ENCODE measurements at regions not wholly inside any gene's neighbourhood (a gene's known extent, or its start where the extent isn't known, plus 50 kb on each side); places are given as distances from the start of the nearest gene placed in this dataset.
"Not testable (repeated sequence)": the region's sequence is repeated elsewhere in the genome, so short reads cannot be mapped to it uniquely, and the experiment has no call there.

DNA sequence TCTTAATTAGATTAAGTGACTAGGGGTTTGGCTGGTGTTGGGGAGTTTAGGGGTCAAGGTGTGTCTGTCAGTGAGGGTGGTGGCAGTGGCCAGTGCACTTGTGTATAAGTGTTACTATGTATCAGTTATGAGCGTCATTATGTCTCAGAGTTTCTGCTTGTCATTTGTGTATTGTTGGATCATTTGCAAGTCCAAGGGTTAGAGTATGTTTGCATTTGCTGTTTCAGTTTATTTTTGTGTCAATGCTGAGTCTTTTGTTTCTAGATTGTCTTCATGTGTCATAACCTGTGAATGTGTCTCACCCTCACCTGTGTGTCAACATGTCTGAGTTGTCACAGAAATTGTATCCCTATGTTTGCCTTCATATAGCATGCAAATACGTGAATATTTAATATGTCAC lies 97.5 kb upstream of the PAX2 start:
- Histone ChIP-seq H3K4me3 (no peak overlapping the region), H3K9me3 (ENCODE audit: control insufficient read depth in 4 of 4, insufficient read depth in 3 of 4, low read length in 3 of 4) (peaks cover 0 to 11% (median 0%) of the 10 kb centered on the region in 4 donors), H3K9ac (ENCODE audit: insufficient read depth in 1 of 2, low read length in 2 of 2) (no peak overlapping the region), H3K36me3 (ENCODE audit: control insufficient read depth in 4 of 4, insufficient read depth in 4 of 4, low read length in 4 of 4) (no peaks in the 10 kb centered on the region), H3K27me3 (ENCODE audit: control insufficient read depth in 3 of 3, insufficient read depth in 3 of 3, low read length in 2 of 3) (peaks cover 4 to 42% (median 16%) of the 10 kb centered on the region in 3 donors), H3K4me1 (ENCODE audit: control insufficient read depth in 5 of 5, insufficient read depth in 5 of 5, low read length in 5 of 5) (peaks cover 0 to 1% (median 0%) of the 10 kb centered on the region in 5 donors), H3K27ac (ENCODE audit: low read depth in 1 of 2, low read length in 1 of 2) (no peak overlapping the region)
- TF ChIP-seq, protein P1, sequence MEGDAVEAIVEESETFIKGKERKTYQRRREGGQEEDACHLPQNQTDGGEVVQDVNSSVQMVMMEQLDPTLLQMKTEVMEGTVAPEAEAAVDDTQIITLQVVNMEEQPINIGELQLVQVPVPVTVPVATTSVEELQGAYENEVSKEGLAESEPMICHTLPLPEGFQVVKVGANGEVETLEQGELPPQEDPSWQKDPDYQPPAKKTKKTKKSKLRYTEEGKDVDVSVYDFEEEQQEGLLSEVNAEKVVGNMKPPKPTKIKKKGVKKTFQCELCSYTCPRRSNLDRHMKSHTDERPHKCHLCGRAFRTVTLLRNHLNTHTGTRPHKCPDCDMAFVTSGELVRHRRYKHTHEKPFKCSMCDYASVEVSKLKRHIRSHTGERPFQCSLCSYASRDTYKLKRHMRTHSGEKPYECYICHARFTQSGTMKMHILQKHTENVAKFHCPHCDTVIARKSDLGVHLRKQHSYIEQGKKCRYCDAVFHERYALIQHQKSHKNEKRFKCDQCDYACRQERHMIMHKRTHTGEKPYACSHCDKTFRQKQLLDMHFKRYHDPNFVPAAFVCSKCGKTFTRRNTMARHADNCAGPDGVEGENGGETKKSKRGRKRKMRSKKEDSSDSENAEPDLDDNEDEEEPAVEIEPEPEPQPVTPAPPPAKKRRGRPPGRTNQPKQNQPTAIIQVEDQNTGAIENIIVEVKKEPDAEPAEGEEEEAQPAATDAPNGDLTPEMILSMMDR (IDR thresholded peaks at IDR 0.05; ENCODE audit: control extremely low read depth, extremely low read depth) = no peak
- WGBS, 2 donors = 80 to 85% methylated on average over 2 of the region's 2 CpGs
- no peak for DNase-seq
- ATAC-seq (ENCODE audit: insufficient read depth, low FRiP score) = no peak

DNA sequence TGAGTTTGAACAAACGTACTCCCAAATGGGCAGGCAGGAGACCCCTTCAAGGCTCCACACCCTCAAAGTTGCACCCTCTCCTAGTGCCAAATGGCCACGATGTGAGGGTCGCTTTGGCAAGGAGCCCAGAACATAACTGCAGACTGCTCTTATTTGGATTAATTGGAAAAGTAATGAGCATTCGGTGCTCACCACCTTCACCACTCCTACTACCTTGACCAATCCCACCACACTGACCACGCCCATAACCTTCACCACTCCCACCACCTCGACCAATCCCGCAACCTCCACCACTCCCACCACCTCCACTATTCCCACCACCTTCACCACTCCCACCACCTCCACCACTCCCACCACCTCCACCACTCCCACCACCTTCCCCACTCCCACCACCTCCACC lies 94.7 kb upstream of the PAX2 start:
- TF ChIP-seq, protein P1 (IDR thresholded peaks at IDR 0.05; ENCODE audit: control extremely low read depth, extremely low read depth) = no peak
- H3K4me1 ChIP-seq (ENCODE audit: control insufficient read depth in 5 of 5, insufficient read depth in 5 of 5, low read length in 5 of 5) = peaks cover 0 to 18% (median 0%) of the 10 kb centered on the region in 5 donors
- no peak overlapping the region for H3K4me3 ChIP-seq
- no peak overlapping the region for H3K27ac ChIP-seq (ENCODE audit: low read depth in 1 of 2, low read length in 1 of 2)
- DNase-seq (no peak), ATAC-seq (ENCODE audit: insufficient read depth, low FRiP score) (no peak)
- peaks cover 4 to 48% (median 14%) of the 10 kb centered on the region in 3 donors for H3K27me3 ChIP-seq (ENCODE audit: control insufficient read depth in 3 of 3, insufficient read depth in 3 of 3, low read length in 2 of 3)
- 80 to 81% methylated on average over 7 of the region's 7 CpGs for WGBS, 2 donors
- H3K9me3 ChIP-seq (ENCODE audit: control insufficient read depth in 4 of 4, insufficient read depth in 3 of 4, low read length in 3 of 4) = peaks cover 0 to 7% (median 0%) of the 10 kb centered on the region in 4 donors
- no peak overlapping the region for H3K9ac ChIP-seq (ENCODE audit: insufficient read depth in 1 of 2, low read length in 2 of 2)
- no peaks in the 10 kb centered on the region for H3K36me3 ChIP-seq (ENCODE audit: control insufficient read depth in 4 of 4, insufficient read depth in 4 of 4, low read length in 4 of 4)

DNA sequence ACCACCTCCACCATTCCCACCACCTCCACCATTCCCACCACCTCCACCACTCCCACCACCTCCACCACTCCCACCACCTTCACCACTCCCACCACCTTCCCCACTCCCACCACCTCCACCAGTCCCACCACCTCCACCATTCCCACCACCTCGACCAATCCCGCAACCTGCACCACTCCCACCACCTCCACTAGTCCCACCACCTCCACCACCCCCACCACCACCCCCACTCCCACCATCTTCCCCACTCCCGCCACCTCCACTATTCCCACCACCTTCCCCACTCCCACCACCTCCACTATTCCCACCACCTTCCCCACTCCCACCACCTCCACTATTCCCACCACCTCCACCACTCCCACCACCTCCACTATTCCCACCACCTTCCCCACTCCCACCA lies 94.3 kb upstream of the PAX2 start:
- not testable (repeated sequence) for H3K27ac ChIP-seq (ENCODE audit: low read depth in 1 of 2, low read length in 1 of 2); ATAC-seq (ENCODE audit: insufficient read depth, low FRiP score); H3K36me3 ChIP-seq (ENCODE audit: control insufficient read depth in 4 of 4, insufficient read depth in 4 of 4, low read length in 4 of 4); H3K9me3 ChIP-seq (ENCODE audit: control insufficient read depth in 4 of 4, insufficient read depth in 3 of 4, low read length in 3 of 4); H3K4me3 ChIP-seq; DNase-seq; H3K9ac ChIP-seq (ENCODE audit: insufficient read depth in 1 of 2, low read length in 2 of 2)
- WGBS, 2 donors = 90 to 91% methylated on average over 3 of the region's 3 CpGs
- Histone ChIP-seq H3K4me1 (ENCODE audit: control insufficient read depth in 5 of 5, insufficient read depth in 5 of 5, low read length in 5 of 5) (peaks cover 0 to 22% (median 0%) of the 10 kb centered on the region in 5 donors), H3K27me3 (ENCODE audit: control insufficient read depth in 3 of 3, insufficient read depth in 3 of 3, low read length in 2 of 3) (peaks cover 4 to 48% (median 14%) of the 10 kb centered on the region in 3 donors)

DNA sequence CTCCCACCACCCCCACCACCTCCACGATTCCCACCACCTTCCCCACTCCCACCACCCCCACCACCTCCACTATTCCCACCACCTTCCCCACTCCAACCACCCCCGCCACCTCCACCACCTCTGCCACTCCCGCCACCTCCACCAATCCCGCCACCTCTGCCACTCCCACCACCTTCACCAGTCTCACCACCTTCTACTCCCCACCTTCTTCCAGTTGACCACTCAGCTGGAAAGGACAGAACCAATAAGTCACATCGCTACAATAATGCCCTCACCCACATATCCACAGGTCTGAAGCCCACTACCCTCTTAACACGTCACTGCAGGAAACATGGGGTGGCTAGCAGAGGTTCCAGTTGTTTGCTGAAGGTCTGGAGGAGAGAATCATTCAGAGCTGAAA lies 93.5 kb upstream of the PAX2 start:
- no peak overlapping the region for H3K9ac ChIP-seq (ENCODE audit: insufficient read depth in 1 of 2, low read length in 2 of 2)
- DNase-seq (no peak), ATAC-seq (ENCODE audit: insufficient read depth, low FRiP score) (no peak)
- WGBS, 2 donors = 90 to 92% methylated on average over 4 to 5 of the region's 6 CpGs
- no peak overlapping the region for H3K4me3 ChIP-seq
- H3K9me3 ChIP-seq (ENCODE audit: control insufficient read depth in 4 of 4, insufficient read depth in 3 of 4, low read length in 3 of 4) = peaks cover 0 to 7% (median 0%) of the 10 kb centered on the region in 4 donors
- no peak overlapping the region for H3K27ac ChIP-seq (ENCODE audit: low read depth in 1 of 2, low read length in 1 of 2)
- peaks cover 0 to 22% (median 0%) of the 10 kb centered on the region in 5 donors for H3K4me1 ChIP-seq (ENCODE audit: control insufficient read depth in 5 of 5, insufficient read depth in 5 of 5, low read length in 5 of 5)
- H3K27me3 ChIP-seq (ENCODE audit: control insufficient read depth in 3 of 3, insufficient read depth in 3 of 3, low read length in 2 of 3) = peaks cover 4 to 44% (median 12%) of the 10 kb centered on the region in 3 donors
- TF ChIP-seq, protein P1 (IDR thresholded peaks at IDR 0.05; ENCODE audit: control extremely low read depth, extremely low read depth) = no peak
- no peaks in the 10 kb centered on the region for H3K36me3 ChIP-seq (ENCODE audit: control insufficient read depth in 4 of 4, insufficient read depth in 4 of 4, low read length in 4 of 4)
